ENCODE measurements at regions not wholly inside any gene's neighbourhood (a gene's known extent, or its start where the extent isn't known, plus 50 kb on each side); places are given as distances from the start of the nearest gene placed in this dataset.

DNA sequence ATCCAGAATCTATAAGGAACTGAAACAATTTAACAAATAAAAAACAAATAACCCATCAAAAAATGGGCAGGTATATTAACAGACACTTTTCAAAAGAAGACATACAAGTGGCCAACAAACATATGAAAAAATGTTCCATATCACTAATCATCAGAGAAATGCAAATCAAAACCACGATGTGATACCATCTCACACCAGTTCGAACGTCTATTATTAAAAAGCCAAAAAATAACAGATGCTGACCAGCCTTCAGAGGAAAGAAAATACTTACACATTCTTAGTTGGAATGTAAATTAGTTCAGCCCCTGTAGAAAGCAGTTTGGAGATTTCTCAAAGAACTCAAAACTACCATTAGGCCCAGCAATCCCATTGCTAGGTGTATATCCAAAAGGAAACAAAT is 687.9 kb upstream of the AADAT start:
- no peak overlapping the region for H3K4me3 ChIP-seq (ENCODE audit: low read length)
- no peaks in the 10 kb centered on the region for H3K36me3 ChIP-seq (ENCODE audit: control insufficient read depth, low read depth, low read length)
- H3K27me3 ChIP-seq (ENCODE audit: control insufficient read depth, insufficient read depth, low read length): no peaks in the 10 kb centered on the region
- no peak overlapping the region for H3K9ac ChIP-seq (ENCODE audit: low read length)
- no peak overlapping the region for H3K27ac ChIP-seq (ENCODE audit: low read length)
- no peaks in the 10 kb centered on the region for H3K9me3 ChIP-seq (ENCODE audit: control insufficient read depth, low read depth, low read length)
- no peaks in the 10 kb centered on the region for H3K4me1 ChIP-seq (ENCODE audit: control insufficient read depth, low read depth, low read length)

DNA sequence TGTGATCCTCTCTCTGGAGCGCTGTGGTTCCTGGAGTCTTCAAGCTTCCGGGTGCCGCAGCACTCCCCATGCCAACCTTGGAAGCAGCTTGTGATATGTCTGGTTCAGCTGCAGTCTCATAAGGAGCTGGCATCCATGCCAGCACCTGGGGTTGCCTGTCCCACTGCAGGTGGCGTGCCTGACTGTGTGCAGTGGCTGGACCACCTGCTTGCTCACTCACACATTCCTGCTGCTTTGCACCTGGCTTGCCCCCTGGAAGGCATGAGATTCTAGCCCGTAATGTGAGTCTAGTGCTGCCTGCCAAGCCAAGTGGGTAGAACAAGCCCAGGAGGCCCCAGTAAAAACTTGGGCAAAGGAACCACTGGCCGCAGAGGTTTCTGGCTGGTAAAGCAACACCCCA is 687.2 kb upstream of the AADAT start:
- Histone ChIP-seq H3K4me3 (ENCODE audit: low read length) (no peak overlapping the region), H3K27ac (ENCODE audit: low read length) (no peak overlapping the region), H3K4me1 (ENCODE audit: control insufficient read depth, low read depth, low read length) (no peaks in the 10 kb centered on the region), H3K27me3 (ENCODE audit: control insufficient read depth, insufficient read depth, low read length) (no peaks in the 10 kb centered on the region), H3K9me3 (ENCODE audit: control insufficient read depth, low read depth, low read length) (no peaks in the 10 kb centered on the region), H3K9ac (ENCODE audit: low read length) (no peak overlapping the region), H3K36me3 (ENCODE audit: control insufficient read depth, low read depth, low read length) (no peaks in the 10 kb centered on the region)

DNA sequence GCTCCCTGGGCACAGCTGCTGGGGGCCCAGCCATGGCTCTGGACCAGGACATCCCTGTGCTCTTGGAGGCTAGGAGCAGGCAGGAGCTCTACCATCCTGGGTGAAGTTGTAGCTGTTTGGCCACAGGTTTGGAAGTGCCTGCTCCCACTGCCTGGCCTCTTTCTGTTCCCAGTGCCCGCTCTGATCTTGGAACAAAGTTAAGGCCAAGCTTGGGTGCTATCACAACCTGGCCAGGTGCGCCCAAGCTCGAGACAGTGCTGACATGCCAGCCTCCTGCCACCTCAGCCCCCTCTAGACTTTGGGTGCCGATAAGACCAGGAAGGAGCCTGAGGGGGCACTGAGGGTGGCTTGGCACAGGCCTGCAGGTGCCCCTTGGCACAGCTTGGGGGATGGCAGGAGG is 686.1 kb upstream of the AADAT start:
- Histone ChIP-seq H3K27ac (ENCODE audit: low read length) (no peak overlapping the region), H3K9ac (ENCODE audit: low read length) (no peak overlapping the region), H3K4me3 (ENCODE audit: low read length) (no peak overlapping the region), H3K9me3 (ENCODE audit: control insufficient read depth, low read depth, low read length) (no peaks in the 10 kb centered on the region), H3K36me3 (ENCODE audit: control insufficient read depth, low read depth, low read length) (no peaks in the 10 kb centered on the region), H3K4me1 (ENCODE audit: control insufficient read depth, low read depth, low read length) (no peaks in the 10 kb centered on the region), H3K27me3 (ENCODE audit: control insufficient read depth, insufficient read depth, low read length) (no peaks in the 10 kb centered on the region)

GRCh38 chr4:170773709-170774273 is 684.0 kb upstream of the AADAT start:
- Histone ChIP-seq H3K27ac (ENCODE audit: low read length) (no peak overlapping the region), H3K9me3 (ENCODE audit: control insufficient read depth, low read depth, low read length) (no peaks in the 10 kb centered on the region), H3K4me3 (ENCODE audit: low read length) (no peak overlapping the region), H3K9ac (ENCODE audit: low read length) (no peak overlapping the region), H3K4me1 (ENCODE audit: control insufficient read depth, low read depth, low read length) (no peaks in the 10 kb centered on the region), H3K27me3 (ENCODE audit: control insufficient read depth, insufficient read depth, low read length) (no peaks in the 10 kb centered on the region), H3K36me3 (ENCODE audit: control insufficient read depth, low read depth, low read length) (no peaks in the 10 kb centered on the region)

- no peaks in the 10 kb centered on the region for H3K4me1 ChIP-seq (ENCODE audit: control insufficient read depth, low read depth, low read length)
- no peaks in the 10 kb centered on the region for H3K36me3 ChIP-seq (ENCODE audit: control insufficient read depth, low read depth, low read length)
- H3K4me3 ChIP-seq (ENCODE audit: low read length): no peak overlapping the region
- H3K9ac ChIP-seq (ENCODE audit: low read length): no peak overlapping the region
- H3K27me3 ChIP-seq (ENCODE audit: control insufficient read depth, insufficient read depth, low read length): no peaks in the 10 kb centered on the region
- H3K27ac ChIP-seq (ENCODE audit: low read length): no peak overlapping the region
- H3K9me3 ChIP-seq (ENCODE audit: control insufficient read depth, low read depth, low read length): no peaks in the 10 kb centered on the region
These were observed 682.7 kb upstream of the AADAT start for GRCh38 chr4:170772429-170772828.

- H3K4me3 ChIP-seq (ENCODE audit: low read length): no peak overlapping the region
- no peaks in the 10 kb centered on the region for H3K4me1 ChIP-seq (ENCODE audit: control insufficient read depth, low read depth, low read length)
- H3K9ac ChIP-seq (ENCODE audit: low read length): no peak overlapping the region
- H3K27me3 ChIP-seq (ENCODE audit: control insufficient read depth, insufficient read depth, low read length): no peaks in the 10 kb centered on the region
- H3K36me3 ChIP-seq (ENCODE audit: control insufficient read depth, low read depth, low read length): no peaks in the 10 kb centered on the region
- H3K9me3 ChIP-seq (ENCODE audit: control insufficient read depth, low read depth, low read length): no peaks in the 10 kb centered on the region
- no peak overlapping the region for H3K27ac ChIP-seq (ENCODE audit: low read length)
These were observed 680.9 kb upstream of the AADAT start for GRCh38 chr4:170770664-170771063.

DNA sequence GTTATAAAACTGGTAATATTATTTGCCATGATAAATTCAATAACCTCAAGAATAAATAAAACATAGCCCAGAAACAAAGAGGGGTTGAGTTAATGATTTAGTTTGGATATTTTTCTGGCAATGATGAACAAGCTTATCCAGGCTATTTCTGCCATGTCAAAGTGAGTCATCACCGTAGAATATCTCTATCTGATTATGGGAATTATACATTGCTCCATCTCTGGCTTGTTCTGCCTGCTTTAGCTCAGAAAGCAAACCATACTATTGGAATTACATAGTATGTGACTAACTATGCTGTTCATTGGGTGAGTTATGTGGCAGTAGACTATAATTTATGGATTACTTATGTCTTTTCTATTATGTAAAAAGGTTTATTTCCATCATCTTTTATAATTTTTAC is 680.1 kb upstream of the AADAT start:
- H3K4me1 ChIP-seq (ENCODE audit: control insufficient read depth, low read depth, low read length): no peaks in the 10 kb centered on the region
- H3K36me3 ChIP-seq (ENCODE audit: control insufficient read depth, low read depth, low read length): no peaks in the 10 kb centered on the region
- no peaks in the 10 kb centered on the region for H3K27me3 ChIP-seq (ENCODE audit: control insufficient read depth, insufficient read depth, low read length)
- H3K9me3 ChIP-seq (ENCODE audit: control insufficient read depth, low read depth, low read length): no peaks in the 10 kb centered on the region
- no peak overlapping the region for H3K27ac ChIP-seq (ENCODE audit: low read length)
- H3K4me3 ChIP-seq (ENCODE audit: low read length): no peak overlapping the region
- H3K9ac ChIP-seq (ENCODE audit: low read length): no peak overlapping the region

- H3K36me3 ChIP-seq (ENCODE audit: control insufficient read depth, low read depth, low read length): no peaks in the 10 kb centered on the region
- H3K27ac ChIP-seq (ENCODE audit: low read length): no peak overlapping the region
- no peaks in the 10 kb centered on the region for H3K4me1 ChIP-seq (ENCODE audit: control insufficient read depth, low read depth, low read length)
- no peak overlapping the region for H3K9ac ChIP-seq (ENCODE audit: low read length)
- H3K27me3 ChIP-seq (ENCODE audit: control insufficient read depth, insufficient read depth, low read length): no peaks in the 10 kb centered on the region
- H3K4me3 ChIP-seq (ENCODE audit: low read length): no peak overlapping the region
- no peaks in the 10 kb centered on the region for H3K9me3 ChIP-seq (ENCODE audit: control insufficient read depth, low read depth, low read length)
These were observed 669.2 kb upstream of the AADAT start for GRCh38 chr4:170758988-170759387.

DNA sequence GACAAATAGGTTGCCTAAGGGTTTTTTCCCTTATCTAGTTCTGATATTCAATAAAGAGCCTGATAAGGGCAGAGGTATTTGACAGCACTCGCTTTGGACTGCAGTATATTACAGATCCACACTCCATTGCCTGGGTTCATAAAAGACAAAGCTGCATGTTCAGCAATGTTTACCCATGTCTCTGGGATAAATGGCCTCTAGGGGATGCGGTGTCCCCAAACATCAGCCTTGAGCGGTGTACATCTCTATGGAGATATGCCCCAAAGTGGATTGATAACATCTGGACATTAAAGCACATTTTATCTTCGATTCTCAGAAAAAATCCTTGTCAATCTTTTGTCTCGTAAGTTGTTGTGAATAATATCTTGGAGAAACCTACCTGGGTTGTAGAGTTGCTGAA is 660.8 kb upstream of the AADAT start:
- Histone ChIP-seq H3K9me3 (ENCODE audit: control insufficient read depth, low read depth, low read length) (no peaks in the 10 kb centered on the region), H3K36me3 (ENCODE audit: control insufficient read depth, low read depth, low read length) (no peaks in the 10 kb centered on the region), H3K4me3 (ENCODE audit: low read length) (no peak overlapping the region), H3K9ac (ENCODE audit: low read length) (no peak overlapping the region), H3K27ac (ENCODE audit: low read length) (no peak overlapping the region), H3K4me1 (ENCODE audit: control insufficient read depth, low read depth, low read length) (no peaks in the 10 kb centered on the region), H3K27me3 (ENCODE audit: control insufficient read depth, insufficient read depth, low read length) (no peaks in the 10 kb centered on the region)

GRCh38 chr4:170748975-170749374 is 659.2 kb upstream of the AADAT start:
- no peaks in the 10 kb centered on the region for H3K4me1 ChIP-seq (ENCODE audit: control insufficient read depth, low read depth, low read length)
- no peak overlapping the region for H3K27ac ChIP-seq (ENCODE audit: low read length)
- H3K4me3 ChIP-seq (ENCODE audit: low read length): no peak overlapping the region
- H3K36me3 ChIP-seq (ENCODE audit: control insufficient read depth, low read depth, low read length): no peaks in the 10 kb centered on the region
- H3K27me3 ChIP-seq (ENCODE audit: control insufficient read depth, insufficient read depth, low read length): no peaks in the 10 kb centered on the region
- H3K9me3 ChIP-seq (ENCODE audit: control insufficient read depth, low read depth, low read length): no peaks in the 10 kb centered on the region
- H3K9ac ChIP-seq (ENCODE audit: low read length): no peak overlapping the region

GRCh38 chr4:170743633-170744032 is 653.9 kb upstream of the AADAT start:
- Histone ChIP-seq H3K27ac (ENCODE audit: low read length) (no peak overlapping the region), H3K36me3 (ENCODE audit: control insufficient read depth, low read depth, low read length) (no peaks in the 10 kb centered on the region), H3K9ac (ENCODE audit: low read length) (no peak overlapping the region), H3K9me3 (ENCODE audit: control insufficient read depth, low read depth, low read length) (no peaks in the 10 kb centered on the region), H3K27me3 (ENCODE audit: control insufficient read depth, insufficient read depth, low read length) (no peaks in the 10 kb centered on the region), H3K4me3 (ENCODE audit: low read length) (no peak overlapping the region), H3K4me1 (ENCODE audit: control insufficient read depth, low read depth, low read length) (peaks cover 4% of the 10 kb centered on the region)

DNA sequence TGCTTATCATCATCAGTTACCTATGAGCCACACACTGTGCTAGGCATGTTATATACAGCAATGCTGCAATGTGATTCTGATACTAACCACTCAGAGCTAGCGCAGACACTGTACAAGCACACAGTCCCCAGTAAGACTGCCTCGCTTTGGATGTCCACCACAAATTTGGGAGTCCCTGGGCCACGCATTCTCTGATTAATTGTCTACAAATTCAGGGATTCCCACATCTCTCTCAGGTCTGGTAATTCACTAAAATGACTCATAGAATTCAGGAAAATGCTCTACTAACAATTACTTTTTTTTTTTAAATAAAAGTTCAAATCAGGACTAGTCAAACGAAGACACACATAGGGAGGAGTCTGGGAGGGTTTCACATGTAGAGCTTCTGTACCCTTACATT is 652.1 kb upstream of the AADAT start:
- H3K4me3 ChIP-seq (ENCODE audit: low read length): no peak overlapping the region
- no peak overlapping the region for H3K27ac ChIP-seq (ENCODE audit: low read length)
- H3K9ac ChIP-seq (ENCODE audit: low read length): no peak overlapping the region
- no peaks in the 10 kb centered on the region for H3K36me3 ChIP-seq (ENCODE audit: control insufficient read depth, low read depth, low read length)
- no peaks in the 10 kb centered on the region for H3K9me3 ChIP-seq (ENCODE audit: control insufficient read depth, low read depth, low read length)
- H3K4me1 ChIP-seq (ENCODE audit: control insufficient read depth, low read depth, low read length): peaks cover 4% of the 10 kb centered on the region
- H3K27me3 ChIP-seq (ENCODE audit: control insufficient read depth, insufficient read depth, low read length): no peaks in the 10 kb centered on the region

Measured in iPS-18a (cell line).